HCT116 (cell line): ENCODE measurements at regions not wholly inside any gene's neighbourhood (a gene's known extent, or its start where the extent isn't known, plus 50 kb on each side); places are given as distances from the start of the nearest gene placed in this dataset.

ENCODE experiments used
- ATAC-seq: fragments of 200-7000 bp; cut with Tn5 transposase; 2 replicates; pipeline ENCODE4 v1.9.1; 2020; ENCODE audit warnings: mild to moderate bottlenecking, moderate library complexity
- BruUV-seq: library from RNA; stranded (reverse); fragments of 400-500 nt; replicated peaks from 2 replicates; lab custom pipeline; 2021; lab: Mats Ljungman, UMichigan
- CTCF ChIA-PET: fragments of 300-600 bp; sonication (Branson Sonifier 250); formaldehyde crosslinking; loops from one replicate; lab custom pipeline; 2021; ENCODE audit warnings: antibody characterized with exemption; lab: Charles Lee
- POLR2A ChIA-PET: fragments of 300-600, 350-600 bp; sonication (Branson Sonifier 250); formaldehyde crosslinking; loops from one replicate; lab custom pipeline; 2021; ENCODE audit warnings: antibody characterized with exemption; lab: Charles Lee
- RAD21 ChIA-PET, 2 experiments: fragments of 300-600 bp; sonication (Branson Sonifier 250); formaldehyde crosslinking; loops; one replicate each; lab custom pipeline; 2023; ENCODE audit warnings: low total read pairs in 2 of 2; ENCODE audit not compliant: uncharacterized antibody in 2 of 2, unreplicated experiment in 2 of 2, low non-redundant PET in 1 of 2; lab: Charles Lee
- DNase-seq: peaks from one replicate; pipeline ENCODE4 v3.0.0-alpha.2; 2010; ENCODE audit warnings: low read depth, low spot score
- H2AFZ ChIP-seq: fragments of 200-600 bp; shearing (Covaris generic), sonication (generic); 2 replicates; pipeline ENCODE4 v1.6.1; 2017; ENCODE audit warnings: low read depth, mixed run types, mixed read lengths, antibody characterized with exemption, low read length; ENCODE audit not compliant: poor library complexity, severe bottlenecking
- H3K27ac ChIP-seq: 2 replicates; pipeline ENCODE4 v1.5.1; 2012; ENCODE audit warnings: low read depth, low read length
- H3K27me3 ChIP-seq: fragments of 200-600 bp; sonication (generic); 2 replicates; pipeline ENCODE4 v1.6.1; 2016; ENCODE audit warnings: mixed run types, low read length, mixed read lengths; ENCODE audit not compliant: insufficient read depth
- H3K36me3 ChIP-seq, 2 experiments: fragments of 200-500 bp in 1 of 2; fragments of 200-600 bp in 1 of 2; sonication (Bioruptor generic) in 1 of 2; sonication (generic) in 1 of 2; 2 replicates each; pipeline versions ENCODE4 v1.5.1 to v1.6.1; 2014 to 2016; ENCODE audit warnings: low read length in 2 of 2, inconsistent platforms in 1 of 2, mixed read lengths in 1 of 2, mixed run types in 1 of 2; ENCODE audit not compliant: insufficient read depth in 2 of 2, control insufficient read depth in 1 of 2
- H3K4me1 ChIP-seq, 2 experiments: fragments of 200-600 bp in 1 of 2; sonication (generic) in 1 of 2; 2 replicates each; pipeline versions ENCODE4 v1.5.1 to v1.6.1; 2012 to 2017; ENCODE audit warnings: low read length in 2 of 2, inconsistent platforms in 1 of 2, mild to moderate bottlenecking in 1 of 2, mixed read lengths in 1 of 2, mixed run types in 1 of 2, moderate library complexity in 1 of 2; ENCODE audit not compliant: insufficient read depth in 2 of 2, control insufficient read depth in 1 of 2
- H3K4me2 ChIP-seq: fragments of 200-600 bp; sonication (generic); 2 replicates; pipeline ENCODE4 v1.6.1; 2017; ENCODE audit warnings: mixed run types, low read length, mixed read lengths
- H3K4me3 ChIP-seq, 2 experiments: fragments of 200-600 bp in 1 of 2; sonication (generic) in 1 of 2; replicated peaks in 1 of 2; 2 replicates each; pipeline ENCODE4 v1.5.1; 2011 to 2016; ENCODE audit warnings: low read length in 2 of 2, control low read depth in 1 of 2, low read depth in 1 of 2, mild to moderate bottlenecking in 1 of 2, mixed read lengths in 1 of 2, mixed run types in 1 of 2
- H3K79me2 ChIP-seq: fragments of 200-600 bp; sonication (generic); 2 replicates; pipeline ENCODE4 v1.6.1; 2017; ENCODE audit warnings: mild to moderate bottlenecking, mixed run types, low read length, moderate library complexity, mixed read lengths; ENCODE audit not compliant: insufficient read depth
- H3K9ac ChIP-seq: fragments of 200-600 bp; sonication (generic); 2 replicates; pipeline ENCODE4 v1.6.1; 2016; ENCODE audit warnings: low read length, mixed read lengths
- H3K9me2 ChIP-seq: fragments of 200-600 bp; sonication (generic), shearing (Covaris generic); 2 replicates; pipeline ENCODE4 v1.6.1; 2017; ENCODE audit warnings: mixed run types, mild to moderate bottlenecking, moderate library complexity; ENCODE audit not compliant: insufficient read depth
- H3K9me3 ChIP-seq, 2 experiments: fragments of 200-500 bp in 1 of 2; fragments of 200-600 bp in 1 of 2; sonication (Bioruptor generic) in 1 of 2; sonication (generic) in 1 of 2; 2 replicates each; pipeline ENCODE4 v1.6.1; 2014 to 2017; ENCODE audit warnings: low read length in 2 of 2, mixed read lengths in 2 of 2, inconsistent platforms in 1 of 2, low read depth in 1 of 2, mild to moderate bottlenecking in 1 of 2, mixed run types in 1 of 2, moderate library complexity in 1 of 2; ENCODE audit not compliant: control insufficient read depth in 1 of 2, insufficient read depth in 1 of 2
- H4K20me1 ChIP-seq: fragments of 200-600 bp; sonication (generic), shearing (Covaris generic); 2 replicates; pipeline ENCODE4 v1.6.1; 2017; ENCODE audit warnings: mixed run types, mild to moderate bottlenecking, moderate library complexity; ENCODE audit not compliant: insufficient read depth
- EGR1 ChIP-seq: IDR thresholded peaks from 2 replicates; pipeline ENCODE4 v1.6.1; 2012; ENCODE audit warnings: low read depth
- ELF1 ChIP-seq: IDR thresholded peaks from 2 replicates; pipeline ENCODE4 v1.6.1; 2012; ENCODE audit warnings: low read depth, borderline replicate concordance
- FOSL1 ChIP-seq: IDR thresholded peaks from 2 replicates; pipeline ENCODE4 v1.6.1; 2012; ENCODE audit warnings: low read depth
- JUND ChIP-seq: IDR thresholded peaks from 2 replicates; pipeline ENCODE4 v1.6.1; 2012
- POLR2AphosphoS5 ChIP-seq: IDR thresholded peaks from 2 replicates; pipeline ENCODE4 v1.6.1; 2011; ENCODE audit warnings: mild to moderate bottlenecking, low read depth, low read length, moderate library complexity
- SP1 ChIP-seq: IDR thresholded peaks from 2 replicates; pipeline ENCODE4 v1.6.1; 2012; ENCODE audit warnings: low read depth
- SRF ChIP-seq: IDR thresholded peaks from 2 replicates; pipeline ENCODE4 v1.6.1; 2012; ENCODE audit warnings: low read depth
- TCF7L2 ChIP-seq: IDR thresholded peaks from 2 replicates; pipeline ENCODE4 v1.7.0; 2011; ENCODE audit warnings: borderline replicate concordance, inconsistent platforms; ENCODE audit not compliant: insufficient read depth, insufficient read length; ENCODE audit errors: extremely low read depth
- ZNF274 ChIP-seq: fragments of 200-500 bp; sonication (Bioruptor generic); IDR thresholded peaks from 2 replicates; pipeline ENCODE4 v1.6.1; 2014; ENCODE audit warnings: mild to moderate bottlenecking, low read depth, low read length, inconsistent platforms
- intact Hi-C: fragments of 100-400 bp; cut with micrococcal nuclease; formaldehyde crosslinking; loops from 2 replicates; pipeline ENCODE4 v1.10.0; 2022
- TF ChIP-seq, protein P1 (sequence below), 3 experiments: fragments of 200-600 bp in 1 of 3; sonication (generic) in 1 of 3; IDR thresholded peaks in 2 of 3; conservative IDR thresholded peaks in 1 of 3; 2 replicates each; pipeline ENCODE4 v1.5.1; 2012 to 2017; ENCODE audit warnings: low read depth in 2 of 3, low read length in 2 of 3, antibody characterized with exemption in 1 of 3, borderline replicate concordance in 1 of 3, control low read depth in 1 of 3, mild to moderate bottlenecking in 1 of 3, mixed read lengths in 1 of 3, mixed run types in 1 of 3, moderate library complexity in 1 of 3; ENCODE audit not compliant: insufficient read depth in 1 of 3

DNA sequence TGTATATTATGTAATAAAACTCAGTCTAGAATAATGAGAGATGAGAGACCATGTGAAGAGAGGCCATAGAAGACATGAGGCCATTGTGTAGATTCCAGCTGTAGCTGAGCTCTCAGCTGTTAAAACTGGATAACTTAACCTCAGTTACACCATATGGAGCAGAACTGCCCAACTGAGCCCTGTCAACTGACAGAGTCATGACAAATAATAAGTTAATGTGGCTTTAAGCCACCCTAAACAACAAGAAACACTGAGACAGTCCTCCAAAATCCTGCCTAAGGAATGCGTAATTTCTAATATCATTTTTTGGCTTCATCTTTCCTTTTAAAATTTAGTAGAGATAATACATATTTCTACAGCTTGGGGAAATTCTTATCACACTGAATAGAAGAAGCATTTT, 580.0 kb upstream of the RGS18 start:
- no peak for TF ChIP-seq JUND
- TF ChIP-seq, protein P1, sequence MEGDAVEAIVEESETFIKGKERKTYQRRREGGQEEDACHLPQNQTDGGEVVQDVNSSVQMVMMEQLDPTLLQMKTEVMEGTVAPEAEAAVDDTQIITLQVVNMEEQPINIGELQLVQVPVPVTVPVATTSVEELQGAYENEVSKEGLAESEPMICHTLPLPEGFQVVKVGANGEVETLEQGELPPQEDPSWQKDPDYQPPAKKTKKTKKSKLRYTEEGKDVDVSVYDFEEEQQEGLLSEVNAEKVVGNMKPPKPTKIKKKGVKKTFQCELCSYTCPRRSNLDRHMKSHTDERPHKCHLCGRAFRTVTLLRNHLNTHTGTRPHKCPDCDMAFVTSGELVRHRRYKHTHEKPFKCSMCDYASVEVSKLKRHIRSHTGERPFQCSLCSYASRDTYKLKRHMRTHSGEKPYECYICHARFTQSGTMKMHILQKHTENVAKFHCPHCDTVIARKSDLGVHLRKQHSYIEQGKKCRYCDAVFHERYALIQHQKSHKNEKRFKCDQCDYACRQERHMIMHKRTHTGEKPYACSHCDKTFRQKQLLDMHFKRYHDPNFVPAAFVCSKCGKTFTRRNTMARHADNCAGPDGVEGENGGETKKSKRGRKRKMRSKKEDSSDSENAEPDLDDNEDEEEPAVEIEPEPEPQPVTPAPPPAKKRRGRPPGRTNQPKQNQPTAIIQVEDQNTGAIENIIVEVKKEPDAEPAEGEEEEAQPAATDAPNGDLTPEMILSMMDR (IDR thresholded peaks at IDR 0.05 in 2 of 3, conservative IDR thresholded peaks at IDR 0.05 in 1 of 3; ENCODE audit: borderline replicate concordance in 1 of 3, insufficient read depth in 1 of 3, low read depth in 2 of 3, low read length in 2 of 3) = no peak
- TF ChIP-seq, all 23 proteins: peak for 0
- H3K4me2 ChIP-seq = no peak overlapping the region
- H2AFZ ChIP-seq = no peak overlapping the region
- no peaks in the 10 kb centered on the region for H3K36me3 ChIP-seq
- POLR2A ChIA-PET = no interaction called here
- H3K4me3 ChIP-seq = no peak overlapping the region
- H3K27ac ChIP-seq = no peak overlapping the region
- intact Hi-C loops = no loop called here
- no peaks in the 10 kb centered on the region for H3K9me3 ChIP-seq
- ATAC-seq (no peak), DNase-seq (no peak)
- H3K79me2 ChIP-seq = no peaks in the 10 kb centered on the region
- no peaks in the 10 kb centered on the region for H3K9me2 ChIP-seq
- no peaks in the 10 kb centered on the region for H3K4me1 ChIP-seq
- no peak overlapping the region for H3K9ac ChIP-seq
- RAD21 ChIA-PET = no interaction called here
- CTCF ChIA-PET = no interaction called here
- H4K20me1 ChIP-seq = no peaks in the 10 kb centered on the region
- no TSS peak for BruUV-seq
- no peaks in the 10 kb centered on the region for H3K27me3 ChIP-seq

DNA sequence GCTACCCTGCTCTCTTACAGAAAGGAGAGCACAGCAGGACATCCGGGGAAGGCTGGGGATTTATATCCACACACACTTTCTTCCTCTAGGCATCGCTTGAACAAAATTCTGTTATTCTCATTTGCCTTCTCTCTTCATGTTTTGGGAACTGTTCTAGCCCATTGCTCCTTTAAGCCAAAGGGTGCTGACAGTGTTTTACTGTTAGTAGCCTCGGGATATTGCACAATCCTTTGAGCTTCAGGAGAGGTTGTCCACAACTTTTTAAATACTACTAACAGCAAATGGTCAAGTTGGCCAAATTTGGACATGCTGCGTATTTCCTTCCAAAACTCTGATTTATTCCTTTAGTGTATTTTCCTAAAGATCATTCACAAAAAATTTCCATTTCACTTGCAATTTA, 579.2 kb upstream of the RGS18 start:
- no peaks in the 10 kb centered on the region for H3K36me3 ChIP-seq
- ChIA-PET CTCF (no interaction called here), POLR2A (no interaction called here), RAD21 (no interaction called here)
- no peak for TF ChIP-seq TCF7L2
- no peak for TF ChIP-seq ZNF274
- TF ChIP-seq ELF1 = no peak
- no peak for TF ChIP-seq SP1
- TF ChIP-seq POLR2AphosphoS5 = no peak
- TF ChIP-seq SRF = no peak
- no peak for TF ChIP-seq FOSL1
- TF ChIP-seq EGR1 = no peak
- no peak overlapping the region for H2AFZ ChIP-seq
- H3K9me2 ChIP-seq = no peaks in the 10 kb centered on the region
- no peaks in the 10 kb centered on the region for H3K9me3 ChIP-seq
- BruUV-seq = no TSS peak
- H4K20me1 ChIP-seq = no peaks in the 10 kb centered on the region
- H3K79me2 ChIP-seq = no peaks in the 10 kb centered on the region
- H3K4me1 ChIP-seq = no peaks in the 10 kb centered on the region
- no peak for ATAC-seq
- no peak overlapping the region for H3K4me3 ChIP-seq
- no peak overlapping the region for H3K4me2 ChIP-seq
- DNase-seq = no peak
- H3K27me3 ChIP-seq = no peaks in the 10 kb centered on the region
- no peak overlapping the region for H3K27ac ChIP-seq
- H3K9ac ChIP-seq = no peak overlapping the region
- intact Hi-C loops = no loop called here
